ENCODE measurements at regions not wholly inside any gene's neighbourhood (a gene's known extent, or its start where the extent isn't known, plus 50 kb on each side); places are given as distances from the start of the nearest gene placed in this dataset.

- no peak for DNase-seq (ENCODE audit: low read depth in 1 of 2, low spot score in 1 of 2)
- H3K36me3 ChIP-seq: no peaks in the 10 kb centered on the region
- H3K4me1 ChIP-seq (ENCODE audit: low read depth): peaks cover 21% of the 10 kb centered on the region
- H3K9me3 ChIP-seq (ENCODE audit: low read depth): no peaks in the 10 kb centered on the region
- no peaks in the 10 kb centered on the region for H3K27me3 ChIP-seq
- H3K4me3 ChIP-seq: no peak overlapping the region
- TF ChIP-seq CTCF (IDR thresholded peaks at IDR 0.05; ENCODE audit: low read depth, low read length): no peak
- no peak overlapping the region for H3K27ac ChIP-seq
Measured at GRCh38 chr12:65592416-65592815, 231.9 kb upstream of the HMGA2 start.

GRCh38 chr12:65593239-65593701 is 231.0 kb upstream of the HMGA2 start:
- no peaks in the 10 kb centered on the region for H3K36me3 ChIP-seq
- no peak for DNase-seq (ENCODE audit: low read depth in 1 of 2, low spot score in 1 of 2)
- H3K27me3 ChIP-seq: no peaks in the 10 kb centered on the region
- no peak overlapping the region for H3K27ac ChIP-seq
- no peak overlapping the region for H3K4me3 ChIP-seq
- peaks cover 21% of the 10 kb centered on the region for H3K4me1 ChIP-seq (ENCODE audit: low read depth)
- no peak for TF ChIP-seq CTCF (IDR thresholded peaks at IDR 0.05; ENCODE audit: low read depth, low read length)
- H3K9me3 ChIP-seq (ENCODE audit: low read depth): no peaks in the 10 kb centered on the region

- TF ChIP-seq CTCF (IDR thresholded peaks at IDR 0.05; ENCODE audit: low read depth, low read length): no peak
- H3K27me3 ChIP-seq: no peaks in the 10 kb centered on the region
- H3K36me3 ChIP-seq: no peaks in the 10 kb centered on the region
- H3K4me1 ChIP-seq (ENCODE audit: low read depth): peaks cover 28% of the 10 kb centered on the region
- H3K4me3 ChIP-seq: no peak overlapping the region
- no peaks in the 10 kb centered on the region for H3K9me3 ChIP-seq (ENCODE audit: low read depth)
- H3K27ac ChIP-seq: peak overlapping the region; percentile 51
- no peak for DNase-seq (ENCODE audit: low read depth in 1 of 2, low spot score in 1 of 2)
Measured at GRCh38 chr12:65594409-65594808, 229.9 kb upstream of the HMGA2 start.

GRCh38 chr12:65595016-65595560 is 229.2 kb upstream of the HMGA2 start:
- H3K4me1 ChIP-seq (ENCODE audit: low read depth): peaks cover 28% of the 10 kb centered on the region
- no peaks in the 10 kb centered on the region for H3K9me3 ChIP-seq (ENCODE audit: low read depth)
- no peaks in the 10 kb centered on the region for H3K27me3 ChIP-seq
- no peak for TF ChIP-seq CTCF (IDR thresholded peaks at IDR 0.05; ENCODE audit: low read depth, low read length)
- H3K4me3 ChIP-seq: no peak overlapping the region
- peak overlapping the region; percentile 51 for H3K27ac ChIP-seq
- H3K36me3 ChIP-seq: no peaks in the 10 kb centered on the region
- no peak for DNase-seq (ENCODE audit: low read depth in 1 of 2, low spot score in 1 of 2)

- TF ChIP-seq CTCF (IDR thresholded peaks at IDR 0.05; ENCODE audit: low read depth, low read length): no peak
- H3K9me3 ChIP-seq (ENCODE audit: low read depth): no peaks in the 10 kb centered on the region
- H3K4me3 ChIP-seq: no peak overlapping the region
- H3K27ac ChIP-seq: no peak overlapping the region
- H3K27me3 ChIP-seq: no peaks in the 10 kb centered on the region
- DNase-seq (ENCODE audit: low read depth in 1 of 2, low spot score in 1 of 2): peak in 1 of 2 donors; percentile 38
- H3K36me3 ChIP-seq: no peaks in the 10 kb centered on the region
- H3K4me1 ChIP-seq (ENCODE audit: low read depth): peaks cover 28% of the 10 kb centered on the region
Measured at GRCh38 chr12:65596514-65597091, 227.7 kb upstream of the HMGA2 start.

Measured in cardiac muscle cell (in vitro differentiated cells and primary cell).